ENCODE measurements at regions not wholly inside any gene's neighbourhood (a gene's known extent, or its start where the extent isn't known, plus 50 kb on each side); places are given as distances from the start of the nearest gene placed in this dataset.

DNA sequence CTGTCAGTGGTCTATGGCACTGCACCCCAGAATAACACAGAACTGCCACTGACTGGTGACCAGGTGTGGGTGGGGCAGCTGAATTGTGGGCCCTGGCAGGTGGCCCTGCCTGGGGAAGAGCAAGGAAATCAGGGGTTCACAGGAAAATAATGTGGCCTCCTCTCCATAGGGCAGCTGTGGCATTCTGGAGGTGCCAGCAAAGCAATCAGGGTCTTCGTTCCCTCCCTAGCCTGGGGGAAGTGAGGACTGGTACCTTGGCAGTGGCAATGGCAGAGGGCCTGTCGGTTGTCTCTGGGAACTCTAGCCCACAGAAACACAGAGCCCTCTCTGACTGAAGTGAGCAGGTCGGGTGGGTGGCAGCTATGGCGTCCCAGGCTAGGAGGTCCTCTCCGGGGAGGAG, 223.0 kb downstream of the GRIA2 start:
- no peaks in the 10 kb centered on the region for H3K9me3 ChIP-seq (ENCODE audit: low read length)
- no peaks in the 10 kb centered on the region for H3K79me2 ChIP-seq (ENCODE audit: low read length)
- no peaks in the 10 kb centered on the region for H3K36me3 ChIP-seq (ENCODE audit: low read depth, low read length)
- no peak overlapping the region for H3K27ac ChIP-seq (ENCODE audit: low read length)
- CTCF ChIA-PET = no interaction called here
- H3K4me2 ChIP-seq (ENCODE audit: low read length) = no peak overlapping the region
- POLR2A ChIA-PET (ENCODE audit: unreplicated experiment) = no interaction called here
- DNase-seq (no peak), ATAC-seq (no peak)
- intact Hi-C loops (cut with micrococcal nuclease) = loop anchor here (10.0 kb wide), 1 partner anchor 209 kb away; no protein-coding TSS in a partner anchor
- no peaks in the 10 kb centered on the region for H3K4me1 ChIP-seq (ENCODE audit: insufficient read depth, low read length)
- BruUV-seq (replicated peaks) = no TSS peak
- no peak overlapping the region for H3K4me3 ChIP-seq (ENCODE audit: low read length)
- TF ChIP-seq EZH2phosphoT487 (IDR thresholded peaks at IDR 0.05; ENCODE audit: borderline replicate concordance, low read length) = no peak
- TF ChIP-seq, protein P1, sequence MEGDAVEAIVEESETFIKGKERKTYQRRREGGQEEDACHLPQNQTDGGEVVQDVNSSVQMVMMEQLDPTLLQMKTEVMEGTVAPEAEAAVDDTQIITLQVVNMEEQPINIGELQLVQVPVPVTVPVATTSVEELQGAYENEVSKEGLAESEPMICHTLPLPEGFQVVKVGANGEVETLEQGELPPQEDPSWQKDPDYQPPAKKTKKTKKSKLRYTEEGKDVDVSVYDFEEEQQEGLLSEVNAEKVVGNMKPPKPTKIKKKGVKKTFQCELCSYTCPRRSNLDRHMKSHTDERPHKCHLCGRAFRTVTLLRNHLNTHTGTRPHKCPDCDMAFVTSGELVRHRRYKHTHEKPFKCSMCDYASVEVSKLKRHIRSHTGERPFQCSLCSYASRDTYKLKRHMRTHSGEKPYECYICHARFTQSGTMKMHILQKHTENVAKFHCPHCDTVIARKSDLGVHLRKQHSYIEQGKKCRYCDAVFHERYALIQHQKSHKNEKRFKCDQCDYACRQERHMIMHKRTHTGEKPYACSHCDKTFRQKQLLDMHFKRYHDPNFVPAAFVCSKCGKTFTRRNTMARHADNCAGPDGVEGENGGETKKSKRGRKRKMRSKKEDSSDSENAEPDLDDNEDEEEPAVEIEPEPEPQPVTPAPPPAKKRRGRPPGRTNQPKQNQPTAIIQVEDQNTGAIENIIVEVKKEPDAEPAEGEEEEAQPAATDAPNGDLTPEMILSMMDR (conservative IDR thresholded peaks at IDR 0.05; ENCODE audit: low read depth, low read length) = no peak
- no peak for TF ChIP-seq EZH2 (IDR thresholded peaks at IDR 0.05; ENCODE audit: low read length, unreplicated experiment)
- no peak overlapping the region for H3K9ac ChIP-seq (ENCODE audit: low read length)
- no peaks in the 10 kb centered on the region for H3F3A ChIP-seq (ENCODE audit: low read length, unreplicated experiment)
- no peaks in the 10 kb centered on the region for H3K9me2 ChIP-seq (replicated peaks; ENCODE audit: low read length)
- no peak overlapping the region for H2AFZ ChIP-seq (ENCODE audit: low read length)
- no peaks in the 10 kb centered on the region; the same call in 1 of the 2 replicates for H3K27me3 ChIP-seq (ENCODE audit: low read length)
- H4K20me1 ChIP-seq (ENCODE audit: low read length) = no peaks in the 10 kb centered on the region

DNA sequence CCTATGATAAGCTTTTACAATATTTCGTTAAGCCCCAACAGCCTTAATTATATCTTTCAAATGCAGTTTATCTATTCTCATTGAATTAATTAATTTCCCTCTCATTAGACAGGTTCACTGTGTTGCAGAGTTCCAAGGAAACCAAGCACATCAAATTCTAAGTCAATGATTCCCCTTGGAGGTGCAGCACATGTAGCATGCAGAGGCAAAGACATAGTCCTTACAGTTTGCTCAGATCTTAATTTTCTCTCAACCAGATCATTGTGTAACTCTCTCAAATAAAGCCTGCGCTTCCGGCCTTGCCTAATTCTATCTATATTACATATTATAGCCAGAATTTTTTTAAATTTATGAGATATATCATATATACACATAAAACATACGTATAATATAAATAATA, 205.4 kb downstream of the GRIA2 start:
- Histone ChIP-seq H3K4me3 (ENCODE audit: low read length) (no peak overlapping the region), H4K20me1 (ENCODE audit: low read length) (no peaks in the 10 kb centered on the region), H3K4me1 (ENCODE audit: insufficient read depth, low read length) (no peaks in the 10 kb centered on the region), H3K27me3 (ENCODE audit: low read length) (no peaks in the 10 kb centered on the region), H3K9ac (ENCODE audit: low read length) (no peak overlapping the region), H3K36me3 (ENCODE audit: low read depth, low read length) (no peaks in the 10 kb centered on the region), H2AFZ (ENCODE audit: low read length) (no peak overlapping the region), H3K4me2 (ENCODE audit: low read length) (no peak overlapping the region), H3F3A (ENCODE audit: low read length, unreplicated experiment) (no peaks in the 10 kb centered on the region), H3K9me3 (ENCODE audit: low read length) (no peaks in the 10 kb centered on the region), H3K27ac (ENCODE audit: low read length) (no peak overlapping the region), H3K9me2 (replicated peaks; ENCODE audit: low read length) (no peaks in the 10 kb centered on the region), H3K79me2 (ENCODE audit: low read length) (no peaks in the 10 kb centered on the region)
- BruUV-seq (replicated peaks) = no TSS peak
- ChIA-PET POLR2A (ENCODE audit: unreplicated experiment) (no interaction called here), CTCF (no interaction called here)
- intact Hi-C loops (cut with micrococcal nuclease) = no loop called here
- no peak for ATAC-seq
- TF ChIP-seq EZH2phosphoT487 (IDR thresholded peaks at IDR 0.05; ENCODE audit: borderline replicate concordance, low read length) (no peak), EZH2 (IDR thresholded peaks at IDR 0.05; ENCODE audit: low read length, unreplicated experiment) (no peak)
- TF ChIP-seq, protein P1 (conservative IDR thresholded peaks at IDR 0.05; ENCODE audit: low read depth, low read length) = no peak
- no peak for DNase-seq

DNA sequence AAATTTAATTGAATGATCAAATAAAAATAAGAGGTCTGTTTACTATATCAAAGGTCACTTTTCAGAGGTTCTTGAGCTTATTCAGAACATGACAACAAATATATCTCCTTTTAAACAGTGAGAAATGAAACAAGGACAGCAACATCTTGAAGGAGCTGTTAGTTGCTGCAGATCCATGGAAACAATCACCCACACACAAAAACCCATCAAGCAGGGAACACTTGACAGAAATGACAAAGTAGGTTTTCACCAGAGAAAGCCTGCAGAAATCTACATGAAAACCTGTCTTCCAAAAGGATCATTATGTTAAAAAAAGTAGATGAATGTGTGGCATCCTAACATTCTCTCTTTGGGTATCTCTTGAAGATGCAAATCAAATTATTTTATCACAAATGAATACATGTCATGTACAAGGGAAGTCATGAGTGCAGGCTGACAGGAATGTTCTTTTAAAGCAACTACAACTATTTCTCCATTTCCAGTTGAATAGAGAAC, 203.0 kb downstream of the GRIA2 start:
- ATAC-seq (no peak), DNase-seq (no peak)
- Histone ChIP-seq H3K27me3 (ENCODE audit: low read length) (no peaks in the 10 kb centered on the region), H4K20me1 (ENCODE audit: low read length) (no peaks in the 10 kb centered on the region), H3K9me2 (replicated peaks; ENCODE audit: low read length) (no peaks in the 10 kb centered on the region), H3K9ac (ENCODE audit: low read length) (no peak overlapping the region), H3K4me2 (ENCODE audit: low read length) (no peak overlapping the region), H2AFZ (ENCODE audit: low read length) (no peak overlapping the region), H3K27ac (ENCODE audit: low read length) (no peak overlapping the region), H3F3A (ENCODE audit: low read length, unreplicated experiment) (no peaks in the 10 kb centered on the region), H3K4me3 (ENCODE audit: low read length) (no peak overlapping the region), H3K9me3 (ENCODE audit: low read length) (no peaks in the 10 kb centered on the region), H3K36me3 (ENCODE audit: low read depth, low read length) (no peaks in the 10 kb centered on the region), H3K4me1 (ENCODE audit: insufficient read depth, low read length) (no peaks in the 10 kb centered on the region), H3K79me2 (ENCODE audit: low read length) (no peaks in the 10 kb centered on the region)
- ChIA-PET CTCF (no interaction called here), POLR2A (ENCODE audit: unreplicated experiment) (no interaction called here)
- BruUV-seq (replicated peaks) = no TSS peak
- TF ChIP-seq EZH2 (IDR thresholded peaks at IDR 0.05; ENCODE audit: low read length, unreplicated experiment) (no peak), EZH2phosphoT487 (IDR thresholded peaks at IDR 0.05; ENCODE audit: borderline replicate concordance, low read length) (no peak)
- TF ChIP-seq, protein P1 (conservative IDR thresholded peaks at IDR 0.05; ENCODE audit: low read depth, low read length) = no peak
- intact Hi-C loops (cut with micrococcal nuclease) = no loop called here
